ENCODE measurements at regions not wholly inside any gene's neighbourhood (a gene's known extent, or its start where the extent isn't known, plus 50 kb on each side); places are given as distances from the start of the nearest gene placed in this dataset.

GRCh38 chr17:72008236-72008876 lies 112.5 kb upstream of the SOX9 start:
- CTCF ChIA-PET, result no interaction called here
- H3K4me2 ChIP-seq (ENCODE audit: insufficient read depth, low read length), result no peak overlapping the region
- no peak for FAIRE-seq
- peaks cover 4% of the 10 kb centered on the region for H3K9me3 ChIP-seq (replicated peaks; ENCODE audit: control insufficient read depth, insufficient read depth, low read length)
- H3K79me2 ChIP-seq (ENCODE audit: control insufficient read depth, insufficient read depth, low read length), result no peaks in the 10 kb centered on the region
- no peak overlapping the region for H2AFZ ChIP-seq (ENCODE audit: low read depth, low read length)
- no peak overlapping the region for H3K9ac ChIP-seq (replicated peaks; ENCODE audit: extremely low read depth, insufficient read depth, low read length)
- H4K20me1 ChIP-seq (replicated peaks; ENCODE audit: control insufficient read depth, extremely low read depth, insufficient read depth, low read length), result no peaks in the 10 kb centered on the region
- POLR2A ChIA-PET, result no interaction called here
- TF ChIP-seq CTCF (IDR thresholded peaks at IDR 0.05; ENCODE audit: extremely low read depth in 1 of 2, insufficient read depth in 1 of 2, low read depth in 1 of 2, low read length in 2 of 2) (no peak), GATA2 (IDR thresholded peaks at IDR 0.05; ENCODE audit: insufficient read depth, insufficient read length, low read depth, low read length) (no peak), FOS (IDR thresholded peaks at IDR 0.05; ENCODE audit: borderline replicate concordance, insufficient read depth, low read length) (no peak), MAX (IDR thresholded peaks at IDR 0.05; ENCODE audit: insufficient read depth, insufficient read length) (no peak), MYC (IDR thresholded peaks at IDR 0.05; ENCODE audit: low read depth, low read length) (no peak), EZH2 (IDR thresholded peaks at IDR 0.05; ENCODE audit: borderline replicate concordance, low read depth, low read length, severe bottlenecking) (no peak), JUN (IDR thresholded peaks at IDR 0.05; ENCODE audit: borderline replicate concordance, insufficient read depth, insufficient read length, low read depth) (no peak), POLR2AphosphoS5 (IDR thresholded peaks at IDR 0.05; ENCODE audit: insufficient read depth, low read depth, low read length) (no peak), POLR2A (IDR thresholded peaks at IDR 0.05; ENCODE audit: low read depth, low read length) (no peak)
- H3K27ac ChIP-seq (ENCODE audit: insufficient read depth, low read depth, low read length), result no peak overlapping the region
- H3K9me1 ChIP-seq (replicated peaks; ENCODE audit: control insufficient read depth, extremely low read depth, insufficient read depth, low read length), result no peaks in the 10 kb centered on the region
- no TSS peak for BruUV-seq (replicated peaks)
- DNase-seq (ENCODE audit: low read depth, low spot score), result no peak
- intact Hi-C loops (cut with micrococcal nuclease) (no loop called here), dilution Hi-C loops (cut with MboI; ENCODE audit: extremely low pct_ligation_motif_present, low sequenced_read_pairs) (no loop called here)
- no peaks in the 10 kb centered on the region for H3K36me3 ChIP-seq (ENCODE audit: control insufficient read depth in 2 of 2, extremely low read depth in 1 of 2, insufficient read depth in 2 of 2, low read length in 2 of 2)
- no peaks in the 10 kb centered on the region for H3K27me3 ChIP-seq (ENCODE audit: control insufficient read depth in 2 of 2, insufficient read depth in 2 of 2, low read length in 2 of 2)
- no peaks in the 10 kb centered on the region for H3K4me1 ChIP-seq (ENCODE audit: control insufficient read depth, extremely low read depth, insufficient read depth, low read length)
- H3K4me3 ChIP-seq (replicated peaks in 1 of 3; ENCODE audit: insufficient read depth in 1 of 3, low read depth in 1 of 3, low read length in 3 of 3), result no peak overlapping the region

Measured in endothelial cell of umbilical vein (primary cell).